NOMO-1 treated with dmso at 0.1 percent for 144 hours (cell line): ENCODE measurements at regions not wholly inside any gene's neighbourhood (a gene's known extent, or its start where the extent isn't known, plus 50 kb on each side); places are given as distances from the start of the nearest gene placed in this dataset.

Experiments
- DNase-seq: peaks from one replicate; lab custom pipeline; 2025; ENCODE audit not compliant: unreplicated experiment; lab: John Stamatoyannopoulos, UW

DNA sequence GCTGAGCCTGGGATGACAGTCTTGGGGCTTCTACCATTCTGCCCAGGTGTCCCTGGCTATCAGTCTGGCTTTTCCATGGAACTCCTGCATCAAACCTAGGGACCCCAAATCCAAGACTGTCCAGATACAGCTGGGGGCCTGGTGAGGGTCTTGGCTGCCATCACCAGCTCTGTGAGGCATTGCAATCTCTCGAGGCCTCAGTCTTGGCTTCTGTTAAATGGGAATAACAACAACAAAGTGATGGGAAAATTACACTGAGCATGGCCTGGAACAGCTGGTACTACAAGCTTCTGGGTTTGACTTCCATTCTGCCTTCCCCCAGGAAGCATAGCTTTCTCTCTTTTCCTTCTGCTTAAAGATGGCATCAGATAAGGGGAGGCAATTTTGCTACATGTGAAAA, 50.0 kb upstream of the LCTL start:
- no peak for DNase-seq

DNA sequence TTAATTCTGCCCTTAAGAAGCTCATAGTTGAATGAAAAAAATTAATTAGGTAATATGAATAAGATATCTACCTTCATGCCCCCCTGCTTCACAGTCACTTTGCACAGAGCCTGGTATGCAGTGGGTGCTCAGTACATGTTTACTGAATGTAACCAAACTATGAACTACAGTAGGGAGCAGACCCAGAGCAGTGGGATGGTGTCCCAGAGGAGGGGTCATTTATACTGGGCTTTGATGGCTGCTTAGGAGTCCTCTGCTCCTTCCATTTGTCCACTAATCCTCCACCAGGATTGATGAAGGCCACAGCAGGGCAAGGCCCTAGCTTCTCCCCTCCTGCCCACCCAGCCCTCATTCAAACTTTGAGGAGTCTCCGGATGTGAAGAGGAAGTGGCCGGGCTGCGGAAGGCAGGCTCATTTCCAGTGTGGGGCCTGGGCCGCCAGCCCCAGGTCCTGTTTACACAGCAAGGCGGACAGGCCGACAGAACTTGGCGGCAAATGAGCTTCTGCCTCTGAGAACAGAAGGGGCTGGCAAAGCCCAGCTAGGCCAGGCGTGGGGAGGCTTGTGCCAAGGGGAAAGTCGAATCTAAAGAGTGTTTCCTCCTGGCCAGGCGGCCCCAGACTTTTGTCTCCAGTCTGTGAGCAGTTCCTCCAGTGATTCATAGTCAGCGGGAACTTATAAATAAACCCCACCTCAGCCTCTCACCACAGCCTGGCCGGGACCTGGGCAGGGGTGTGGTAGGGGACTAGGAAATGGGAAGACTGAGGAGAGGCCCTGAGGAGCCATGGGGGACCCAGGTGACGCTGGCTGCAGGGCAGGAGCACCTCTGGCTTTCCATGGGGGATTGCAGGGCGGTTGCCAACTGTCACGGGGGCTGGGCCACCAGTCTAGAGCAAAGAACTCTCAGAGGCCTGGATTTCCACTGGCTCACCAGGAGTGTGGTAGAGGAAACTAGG, 51.6 kb upstream of the LCTL start:
- peak; percentile 74 for DNase-seq

DNA sequence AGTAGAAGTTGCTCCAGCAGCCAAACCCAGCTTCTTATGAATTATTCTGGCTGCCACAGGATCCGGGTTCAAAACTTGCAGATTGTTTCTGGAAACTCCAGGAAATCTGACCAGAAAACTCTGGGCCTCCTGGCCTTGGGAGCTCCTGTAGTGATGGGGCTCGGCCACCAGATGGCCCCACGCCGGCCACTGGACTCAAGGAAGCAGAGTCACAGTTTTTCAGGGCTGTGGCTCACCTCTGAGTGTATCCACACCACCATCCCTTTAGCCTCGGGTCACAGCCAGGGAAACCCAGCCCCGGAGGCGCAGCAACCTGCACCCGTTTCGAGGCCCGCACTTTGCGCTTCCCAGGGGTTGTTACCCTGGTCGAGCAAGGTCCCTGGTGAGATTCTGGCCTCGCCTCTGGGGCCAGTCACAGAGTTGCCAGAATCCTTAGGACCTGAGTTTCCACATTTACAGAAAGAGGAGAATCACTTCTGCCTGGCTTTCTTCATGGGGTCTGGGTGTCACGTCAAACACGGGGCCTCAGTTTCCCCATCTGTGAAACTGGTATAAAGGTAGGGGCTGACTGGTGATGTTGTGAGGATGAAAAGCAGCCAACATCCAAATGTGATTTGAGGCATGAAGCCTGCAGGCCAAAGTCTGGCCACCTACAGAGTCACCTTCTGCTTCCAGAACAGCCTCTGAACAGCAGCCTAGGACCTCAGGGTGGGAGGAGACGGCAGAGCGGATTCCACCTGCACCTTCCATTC, 53.5 kb upstream of the LCTL start:
- DNase-seq = peak; percentile 14

DNA sequence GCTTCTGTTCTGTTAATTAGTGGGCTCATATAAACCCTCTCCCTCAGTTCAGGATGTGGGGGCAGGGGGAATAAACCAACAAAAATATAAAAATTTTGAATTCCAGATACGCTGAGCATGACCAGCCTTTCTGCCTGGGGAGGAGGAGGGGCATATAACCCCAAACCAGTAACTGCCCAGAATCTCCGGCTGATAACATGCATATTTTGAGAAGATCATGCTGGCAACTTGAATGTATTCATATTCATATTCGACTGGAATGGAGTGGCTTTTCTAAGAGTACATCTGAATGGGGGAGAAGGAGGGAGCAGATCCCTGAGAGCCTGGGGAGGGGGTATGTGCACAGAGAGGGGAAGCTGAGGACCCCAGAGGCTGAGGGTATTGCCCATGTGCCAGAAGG, 54.5 kb upstream of the LCTL start:
- DNase-seq = no peak

DNA sequence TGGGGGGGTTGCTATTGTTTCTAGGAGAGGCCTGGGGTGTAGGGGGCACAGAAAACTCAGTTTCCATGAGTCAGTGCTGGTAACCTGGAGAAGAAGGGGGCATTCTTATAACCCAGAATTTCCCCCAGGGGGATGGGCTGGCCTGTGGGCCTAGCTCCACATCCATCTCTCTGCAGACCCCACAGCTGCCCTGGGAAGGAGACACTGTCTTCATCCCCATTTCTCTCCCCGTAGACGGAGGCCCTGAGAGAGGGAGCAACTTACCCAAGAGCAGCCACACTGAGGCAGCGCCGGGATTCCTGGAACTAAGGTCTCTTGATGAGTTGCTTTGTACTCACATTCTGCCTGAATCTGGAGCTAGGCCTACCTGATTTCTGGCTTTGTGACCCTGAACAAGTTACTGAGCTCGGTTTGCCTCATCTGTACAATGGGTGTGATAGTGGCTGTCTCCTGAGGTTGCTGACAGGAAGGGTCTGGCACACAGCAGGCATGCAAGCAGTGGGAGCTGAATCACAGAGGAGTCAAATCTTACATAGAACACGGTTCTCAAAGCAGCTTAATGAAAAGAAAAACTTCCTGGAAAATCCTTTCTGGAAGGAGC, 55.0 kb upstream of the LCTL start:
- DNase-seq = no peak

DNA sequence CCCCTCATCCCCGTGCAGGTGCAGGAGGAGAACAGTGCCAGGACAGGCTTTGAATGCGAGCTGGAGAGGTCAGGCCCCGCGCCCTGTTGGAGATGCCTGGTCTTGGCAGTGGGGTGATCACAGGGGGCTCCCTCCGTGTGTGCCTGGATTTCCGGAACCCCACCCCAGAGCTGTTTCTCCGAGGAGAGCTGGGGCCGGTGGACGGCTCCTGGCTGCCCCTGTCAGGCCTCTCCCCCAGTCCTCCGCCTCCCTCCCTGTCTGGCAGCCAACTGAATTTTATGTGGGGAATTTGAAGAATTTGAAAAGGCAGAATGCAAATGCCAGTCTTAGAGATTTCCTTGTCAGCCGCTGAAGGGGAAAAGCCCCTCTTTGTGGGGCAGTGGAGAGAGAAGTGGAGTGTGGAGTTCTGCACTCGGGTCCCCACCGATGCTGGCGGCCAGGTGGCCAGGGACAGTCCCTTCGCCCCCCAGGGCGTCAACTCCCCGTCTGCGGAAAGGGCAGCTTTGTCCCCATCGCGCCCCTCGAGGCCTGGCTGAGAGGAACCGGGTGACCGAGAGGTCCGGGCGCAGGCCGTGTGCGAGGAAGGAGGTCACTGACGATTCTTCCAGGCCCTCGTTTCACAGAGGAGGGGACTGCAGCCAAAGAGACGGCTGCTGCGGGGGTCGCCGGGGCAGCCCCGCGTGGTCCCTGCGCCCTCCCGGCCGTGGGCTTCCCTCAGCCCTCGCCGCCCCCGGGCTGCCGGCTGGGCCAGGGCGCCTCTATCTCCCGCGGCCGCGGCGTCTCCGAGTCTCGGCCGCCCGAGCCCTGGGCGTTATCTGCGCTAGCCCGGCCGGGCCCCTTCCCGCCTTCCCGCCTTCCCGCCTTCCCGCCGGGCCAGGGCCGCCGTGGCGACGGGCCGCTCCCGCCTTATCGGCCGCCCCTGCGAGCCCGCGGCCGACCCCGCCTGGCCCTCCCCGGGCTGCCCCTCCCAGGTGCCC, 56.0 kb upstream of the LCTL start:
- no peak for DNase-seq

DNA sequence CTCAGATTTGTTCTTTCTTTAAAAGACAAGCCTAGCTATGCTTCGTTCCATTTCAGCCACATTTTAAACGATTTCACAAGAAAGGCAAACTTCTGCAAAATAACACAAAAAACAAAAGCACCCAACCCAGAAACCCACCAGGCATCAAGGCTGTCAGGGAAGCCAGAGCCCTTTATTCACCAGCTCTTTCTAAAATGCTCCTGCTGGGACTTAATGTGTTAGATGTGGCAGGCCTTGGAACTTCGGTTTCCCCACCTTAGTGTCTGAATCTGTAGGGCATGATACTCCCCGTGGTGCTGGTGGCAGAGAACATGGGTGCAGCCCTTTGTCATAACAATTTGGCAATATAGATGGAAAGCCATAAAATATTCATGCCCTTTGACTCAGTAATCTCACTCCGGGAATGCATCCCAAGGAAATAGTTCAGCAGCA, 56.8 kb upstream of the LCTL start:
- DNase-seq = peak; percentile 4

DNA sequence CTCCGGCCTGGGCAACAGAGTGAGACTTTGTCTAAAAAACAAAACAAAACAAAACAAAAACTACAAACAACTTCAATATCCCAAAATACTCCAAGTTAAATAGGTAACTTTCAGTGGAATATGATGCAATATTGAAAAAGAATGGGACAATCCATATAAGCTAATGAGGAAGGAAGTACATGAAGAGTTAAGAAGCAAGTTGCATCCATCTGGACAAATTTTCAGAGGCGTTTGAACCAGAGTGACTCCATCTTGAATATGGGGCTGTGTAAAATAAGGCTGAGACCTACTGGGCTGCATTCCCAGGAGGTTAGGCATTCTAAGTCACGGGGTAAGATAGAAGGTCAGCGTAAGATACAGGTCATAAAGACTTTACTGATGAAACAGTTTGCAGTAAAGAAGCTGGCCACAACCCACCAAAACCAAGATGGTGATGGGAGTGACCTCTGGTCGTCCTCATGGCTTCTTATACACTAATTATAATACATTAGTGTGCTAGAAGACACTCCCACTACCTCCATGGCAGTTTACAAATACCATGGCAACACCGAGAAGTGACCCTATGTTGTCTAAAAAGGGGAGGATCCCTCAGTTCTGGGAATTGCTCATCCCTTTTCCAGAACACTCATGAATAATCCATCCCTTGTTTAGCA, 58.1 kb upstream of the LCTL start:
- no peak for DNase-seq

DNA sequence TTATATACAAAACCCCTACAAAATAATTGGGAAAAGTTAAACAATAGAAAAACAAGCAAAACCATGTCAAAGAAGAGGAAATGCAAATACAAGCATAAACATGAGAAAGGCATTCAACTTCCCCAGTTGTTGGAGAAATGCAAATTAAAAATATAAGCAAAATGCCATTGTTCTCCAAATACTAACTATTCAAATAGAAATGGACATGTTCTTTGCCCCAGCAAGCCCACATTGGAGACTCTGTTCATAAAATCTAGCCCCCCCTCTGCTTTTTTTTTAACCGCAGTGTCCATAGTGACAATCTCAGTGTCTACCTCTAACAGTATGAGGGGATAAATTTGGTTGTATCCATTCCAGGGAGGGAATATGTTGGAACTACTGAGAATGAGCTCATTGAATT, 59.7 kb upstream of the LCTL start:
- DNase-seq = no peak

DNA sequence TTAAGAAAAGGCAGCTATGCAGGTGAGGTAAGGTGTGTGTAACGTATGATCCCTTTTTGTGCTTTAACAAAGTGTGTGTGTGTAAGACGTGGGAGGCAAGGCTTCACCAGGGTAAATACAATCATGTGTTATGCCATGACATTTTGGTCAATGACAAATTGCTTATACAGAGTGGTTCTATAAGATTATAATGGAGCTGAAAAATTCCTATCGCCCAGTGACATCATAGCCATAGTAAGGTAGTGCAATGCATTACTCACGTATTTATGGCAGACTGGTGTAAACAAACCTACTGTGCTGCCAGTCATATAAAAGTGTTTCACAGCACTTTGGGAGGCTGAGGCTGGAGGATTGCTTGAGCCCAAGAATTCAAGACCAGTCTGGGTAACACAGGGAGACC, 60.2 kb upstream of the LCTL start:
- DNase-seq = no peak

DNA sequence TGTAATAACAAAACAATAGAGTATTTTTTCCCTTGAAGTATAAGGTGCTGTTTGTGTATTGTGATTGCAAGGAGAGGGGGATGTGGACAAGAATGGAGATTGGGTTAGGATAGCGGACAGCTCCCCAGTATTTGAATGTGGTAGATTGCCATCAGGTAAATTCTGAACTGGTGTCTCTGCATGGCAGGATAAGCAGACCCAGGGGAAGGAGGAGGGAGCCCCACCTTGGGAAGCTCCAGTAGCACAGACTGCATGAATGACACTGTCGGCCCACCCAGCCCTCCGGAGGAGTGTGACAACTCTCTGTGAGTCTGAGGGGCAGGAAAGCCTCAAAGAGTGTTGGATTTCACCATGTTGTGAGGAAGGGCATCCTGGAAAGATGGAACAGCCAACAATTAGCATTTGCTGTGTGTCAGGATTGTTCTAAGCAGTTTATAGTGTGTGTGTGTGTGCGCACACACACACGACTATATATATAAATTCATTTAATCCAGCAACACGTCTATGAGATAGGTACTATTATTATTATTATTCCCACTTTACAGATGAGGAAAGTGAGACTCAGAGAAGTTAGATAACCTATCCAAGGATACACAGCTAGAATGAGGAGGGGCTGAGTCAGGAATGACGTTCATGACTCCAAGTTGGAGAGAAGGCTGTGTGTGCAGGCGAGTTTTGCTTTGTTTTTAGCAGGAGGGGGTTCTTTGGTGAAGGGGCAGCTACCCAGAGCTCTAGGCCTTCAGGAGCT, 63.4 kb upstream of the LCTL start:
- no peak for DNase-seq

DNA sequence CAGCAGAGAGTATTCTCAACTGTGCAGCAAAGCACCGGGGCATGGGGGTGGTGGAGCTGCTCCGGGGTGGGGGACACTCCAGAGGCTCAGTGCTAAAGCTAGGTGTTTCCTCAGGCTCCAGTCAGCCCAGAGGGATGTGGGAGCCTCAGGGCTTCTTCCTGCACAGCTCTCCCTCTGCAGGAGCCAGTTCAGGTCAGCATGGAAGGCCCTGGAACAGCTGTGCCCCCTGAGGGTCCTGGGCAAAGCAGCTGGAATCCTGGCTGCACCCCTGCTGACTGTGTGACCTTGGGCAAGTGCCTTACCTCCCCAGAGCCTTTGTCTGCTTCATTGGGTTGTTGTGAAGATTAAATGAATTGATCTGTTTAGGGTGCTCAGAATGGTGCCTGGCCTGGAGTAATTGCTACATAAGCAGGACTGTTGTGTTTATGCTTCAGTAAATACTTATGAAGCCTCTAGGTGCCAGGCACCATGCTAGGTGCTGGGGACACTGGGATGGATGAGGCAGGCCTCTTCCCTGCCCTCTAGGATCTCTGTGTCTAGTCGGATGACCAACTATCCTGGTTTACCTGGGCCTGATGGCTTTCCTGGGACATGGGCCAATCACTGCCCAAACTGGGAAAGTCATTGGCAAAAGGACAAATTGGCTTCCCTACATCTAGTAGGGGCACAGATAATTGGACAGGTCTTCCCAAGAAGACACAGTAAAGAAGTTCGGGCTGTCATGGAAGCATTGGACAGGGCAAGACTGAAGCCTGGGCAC, 64.2 kb upstream of the LCTL start:
- no peak for DNase-seq

DNA sequence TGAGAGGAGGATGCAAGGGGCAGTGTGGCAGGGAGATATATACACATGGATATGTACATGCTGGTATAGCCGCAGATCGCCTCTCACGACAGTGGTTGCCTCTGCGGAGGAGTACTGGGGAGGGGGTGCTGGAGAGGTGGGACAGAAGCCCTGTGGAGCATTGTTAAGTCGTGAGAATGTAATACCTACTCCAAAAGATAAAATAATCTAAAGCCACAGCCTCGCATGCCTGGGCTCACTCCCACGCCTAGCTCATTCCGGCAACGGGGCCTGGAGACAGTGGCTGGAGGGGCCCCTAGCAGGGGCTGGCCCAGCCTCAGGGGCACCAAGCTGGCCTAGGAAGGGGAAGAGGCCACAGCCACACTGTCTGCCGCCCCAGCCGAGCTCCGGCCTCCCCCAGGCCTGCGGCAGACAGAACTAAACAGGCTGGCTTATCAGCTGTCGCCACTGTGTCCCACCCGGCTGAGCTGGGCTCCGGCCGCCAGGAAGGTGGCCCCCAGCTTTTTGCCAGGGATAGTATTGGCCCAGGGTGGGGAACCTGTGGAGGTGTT, 65.1 kb upstream of the LCTL start:
- DNase-seq = no peak

DNA sequence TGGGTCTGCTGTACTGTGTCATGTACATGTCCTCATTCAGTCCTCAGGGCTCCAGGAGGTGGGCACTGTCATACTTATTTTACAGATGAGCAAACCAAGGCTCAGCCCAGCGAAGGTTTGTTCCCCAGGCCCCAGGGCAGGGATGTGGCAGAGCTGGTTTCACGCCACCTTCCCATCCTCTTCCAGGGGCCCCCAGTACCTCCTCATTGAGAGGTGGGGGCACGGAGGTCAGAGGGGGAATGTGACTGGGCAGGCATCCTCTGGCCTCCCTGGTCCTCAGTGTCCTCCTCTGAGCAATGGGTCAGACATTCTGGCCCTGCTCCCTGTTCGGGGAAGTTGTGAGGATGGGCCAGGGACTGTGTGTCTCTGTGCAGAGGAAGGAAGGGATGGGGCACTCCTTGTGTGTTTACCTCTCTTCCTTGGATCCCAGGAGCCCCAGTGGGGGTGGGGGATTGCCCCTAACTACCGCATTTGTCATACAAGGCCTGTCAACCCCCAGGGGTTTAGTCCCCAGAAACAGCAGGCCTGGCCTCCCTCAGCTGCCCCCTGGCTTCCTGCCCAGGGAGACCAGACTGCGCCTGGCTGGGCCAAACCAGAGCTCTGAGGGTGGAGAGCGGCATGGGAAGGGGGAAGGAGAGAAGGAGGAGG, 65.9 kb upstream of the LCTL start:
- DNase-seq = no peak

DNA sequence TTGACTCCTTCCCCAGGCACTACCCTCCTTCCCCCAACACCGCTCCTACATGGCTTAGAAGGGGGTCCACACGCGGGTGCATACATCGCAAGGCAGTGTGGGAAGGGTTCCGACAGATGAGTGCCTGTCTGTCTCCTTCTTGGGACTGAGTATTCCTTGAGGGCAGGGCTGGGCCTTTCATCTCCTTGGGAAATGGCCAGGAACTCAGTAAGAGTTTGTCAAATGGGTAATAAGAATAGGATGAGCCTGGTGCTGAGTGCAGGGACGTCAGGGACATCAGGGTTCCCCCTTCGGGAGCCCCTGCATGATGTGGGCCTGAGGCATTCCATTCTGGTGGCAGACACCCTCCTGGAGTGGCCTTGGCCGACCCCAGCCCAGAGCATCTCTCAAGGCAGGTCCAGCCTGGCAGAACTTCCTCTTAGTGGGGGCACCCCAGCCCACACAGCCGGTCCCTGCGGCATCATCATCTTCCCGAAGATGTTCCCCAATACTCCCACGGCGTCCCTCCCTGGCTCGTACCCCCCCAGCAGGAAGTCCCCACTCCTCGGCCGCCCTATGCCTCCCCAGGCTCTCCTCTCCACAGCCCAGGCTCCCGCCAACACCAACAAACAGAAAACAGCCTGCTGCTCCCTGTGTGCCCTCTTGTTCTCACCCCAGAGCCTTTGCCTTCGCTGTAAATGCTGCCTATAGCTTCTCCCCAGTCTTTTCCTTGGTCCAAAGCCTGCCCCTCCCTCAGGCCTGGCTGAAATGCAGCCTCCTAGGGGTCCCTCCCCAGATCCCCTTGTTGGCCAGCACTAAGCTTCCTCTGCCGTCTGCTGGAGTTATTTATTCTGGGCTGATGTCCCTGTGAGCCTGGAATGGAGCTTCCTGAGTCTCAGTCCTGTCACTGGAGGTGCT, 67.5 kb upstream of the LCTL start:
- no peak for DNase-seq

DNA sequence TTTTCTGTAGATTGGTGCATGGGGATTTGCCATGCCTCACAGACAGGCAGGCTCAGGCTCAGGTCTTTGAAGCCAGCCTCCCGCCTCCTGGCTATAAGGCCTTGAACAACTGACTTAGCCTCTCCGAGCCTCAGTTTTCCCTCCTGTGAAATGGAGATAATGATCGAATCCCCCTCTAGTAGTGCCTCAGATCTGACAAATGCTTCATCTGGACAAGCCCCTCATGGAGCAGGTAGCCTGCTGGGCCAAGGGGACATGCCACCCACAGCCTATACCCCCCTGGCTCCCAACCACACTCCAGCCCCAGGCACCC, 68.1 kb upstream of the LCTL start:
- no peak for DNase-seq

DNA sequence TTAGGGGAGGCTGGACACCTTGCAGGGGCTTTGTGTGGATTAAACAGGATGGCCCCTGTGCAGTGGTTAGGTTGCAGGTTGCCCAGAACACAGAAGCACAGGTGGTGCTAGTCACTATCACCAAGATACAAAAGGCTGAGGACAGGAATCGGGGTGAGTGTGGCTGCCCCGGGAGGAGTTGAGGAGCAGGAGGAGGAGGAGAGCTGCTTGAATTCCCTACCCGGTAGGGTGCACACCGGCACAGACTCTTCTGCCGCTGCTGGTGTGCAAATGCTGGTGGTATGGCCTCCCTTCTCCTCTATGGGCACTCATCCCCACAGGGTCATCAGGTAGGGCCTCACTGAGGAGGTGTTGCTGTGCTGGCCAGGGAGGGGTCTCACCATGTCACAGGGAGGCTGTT, 67.5 kb upstream of the SMAD6 start:
- DNase-seq = no peak
